K562 (cell line): ENCODE measurements at regions not wholly inside any gene's neighbourhood (a gene's known extent, or its start where the extent isn't known, plus 50 kb on each side); places are given as distances from the start of the nearest gene placed in this dataset.

Experiments
- ATAC-seq: fragments of 200-7000 bp; cut with Tn5 transposase; 3 replicates; pipeline ENCODE4 v1.9.1; 2020; ENCODE audit warnings: moderate library complexity
- BruUV-seq: library from RNA; stranded (reverse); fragments of 400-500 nt; replicated peaks from 2 replicates; lab custom pipeline; 2021; lab: Mats Ljungman, UMichigan
- CTCF ChIA-PET: fragments of 300-600 bp; formaldehyde crosslinking; extraction: SDS; loops from one replicate; lab custom pipeline; 2021; ENCODE audit warnings: low intra/inter-chr PET ratio; lab: Yijun Ruan, JAX
- POLR2A ChIA-PET: fragments of 300-600, 350-650 bp; sonication (Branson Sonifier 250); formaldehyde crosslinking; extraction: SDS; loops from one replicate; lab custom pipeline; 2021; ENCODE audit warnings: antibody characterized with exemption, inconsistent platforms; lab: Yijun Ruan, JAX
- DNase-seq, 4 experiments: peaks; one replicate each; pipeline versions ENCODE4 v3.0.0 to v3.0.0-alpha.2; 2011 to 2018; ENCODE audit warnings: low spot score in 3 of 4, mixed read lengths in 3 of 4; ENCODE audit errors: extremely low read depth in 1 of 4
- FAIRE-seq: peaks from 2 replicates; lab custom pipeline; 2011; peaks lifted over from hg19 to GRCh38; lab: Jason Lieb, UNC
- H2AFZ ChIP-seq: 2 replicates; pipeline ENCODE4 v1.6.0; 2011; ENCODE audit warnings: low read depth, low read length, control low read depth, inconsistent platforms
- H3K27ac ChIP-seq: fragments of 200-600 bp; 3 replicates; pipeline ENCODE4 v1.8.0; 2011; ENCODE audit warnings: low read depth, mild to moderate bottlenecking, control low read depth, inconsistent platforms, low read length, moderate library complexity, mixed read lengths; ENCODE audit errors: extremely low read depth
- H3K27me3 ChIP-seq, 2 experiments: fragments of 300-600 bp in 1 of 2; 2 replicates in 1 of 2; 3 replicates in 1 of 2; pipeline versions ENCODE4 v1.6.0 to v1.8.0; 2011; ENCODE audit warnings: inconsistent platforms in 2 of 2, low read length in 2 of 2, mild to moderate bottlenecking in 1 of 2, mixed read lengths in 1 of 2, moderate library complexity in 1 of 2; ENCODE audit not compliant: control insufficient read depth in 2 of 2, insufficient read depth in 2 of 2
- H3K36me3 ChIP-seq: fragments of 300-600 bp; 3 replicates; pipeline ENCODE4 v1.8.0; 2011; ENCODE audit warnings: mild to moderate bottlenecking, low read length, inconsistent platforms; ENCODE audit not compliant: control insufficient read depth, insufficient read depth
- H3K4me1 ChIP-seq, 2 experiments: fragments of 200-600 bp in 1 of 2; replicated peaks in 1 of 2; 2 replicates in 1 of 2; 3 replicates in 1 of 2; pipeline versions ENCODE4 v1.5.1 to v1.8.0; 2011; ENCODE audit warnings: inconsistent platforms in 2 of 2, low read length in 2 of 2, mild to moderate bottlenecking in 1 of 2, mixed read lengths in 1 of 2, moderate library complexity in 1 of 2; ENCODE audit not compliant: control insufficient read depth in 2 of 2, insufficient read depth in 2 of 2
- H3K4me2 ChIP-seq: 2 replicates; pipeline ENCODE4 v1.6.1; 2011; ENCODE audit warnings: low read length, control low read depth, inconsistent platforms, mixed read lengths; ENCODE audit not compliant: insufficient read depth
- H3K4me3 ChIP-seq: fragments of 200-600 bp; sonication (generic), shearing (Covaris generic); 2 replicates; pipeline ENCODE4 v1.5.1; 2016; ENCODE audit warnings: control low read depth, inconsistent platforms
- H3K79me2 ChIP-seq: fragments of 200-600 bp; 3 replicates; pipeline ENCODE4 v1.8.0; 2011; ENCODE audit warnings: low read length, inconsistent platforms; ENCODE audit not compliant: control insufficient read depth, insufficient read depth
- H3K9ac ChIP-seq, 2 experiments: 2 replicates each; pipeline versions ENCODE4 v1.6.0 to v1.6.1; 2011; ENCODE audit warnings: low read depth in 2 of 2, low read length in 2 of 2, control low read depth in 1 of 2, inconsistent platforms in 1 of 2, mild to moderate bottlenecking in 1 of 2, mixed read lengths in 1 of 2; ENCODE audit not compliant: insufficient read depth in 1 of 2
- H3K9me1 ChIP-seq: one replicate; pipeline ENCODE4 v1.6.0; 2011; ENCODE audit warnings: inconsistent platforms, mild to moderate bottlenecking, low read length, moderate library complexity; ENCODE audit not compliant: control insufficient read depth, insufficient read depth
- H3K9me3 ChIP-seq: replicated peaks from 2 replicates; pipeline ENCODE4 v1.5.1; 2011; ENCODE audit warnings: low read depth, low read length, inconsistent platforms; ENCODE audit not compliant: control insufficient read depth, insufficient read depth
- H4K20me1 ChIP-seq: replicated peaks from 2 replicates; pipeline ENCODE4 v1.6.1; 2011; ENCODE audit warnings: low read length, inconsistent platforms, mixed read lengths; ENCODE audit not compliant: control insufficient read depth, insufficient read depth
- CREM ChIP-seq: IDR thresholded peaks from 2 replicates; pipeline ENCODE4 v1.6.1; 2014; ENCODE audit warnings: antibody characterized with exemption, low read depth
- ELF2 ChIP-seq: fragments of 250-450 bp; sonication (Bioruptor Pico); IDR thresholded peaks from 2 replicates; pipeline ENCODE4 v1.5.0; 2021; ENCODE audit warnings: mild to moderate bottlenecking
- RREB1 ChIP-seq: fragments of 250-450 bp; sonication (Bioruptor Pico); IDR thresholded peaks from 2 replicates; pipeline ENCODE4 v1.4.0; 2020
- SFPQ ChIP-seq: fragments of 200-400 bp; formaldehyde crosslinking; IDR thresholded peaks from 2 replicates; pipeline ENCODE4 v1.6.1; 2017; ENCODE audit warnings: mild to moderate bottlenecking, low read depth, low read length, moderate library complexity
- WGBS: fragments of 100-300 bp; shearing (Covaris generic); methylation state at CpG from one replicate; pipeline ENCODE4 v1.1.6; 2016; ENCODE audit warnings: low coverage, mixed read lengths; ENCODE audit not compliant: insufficient coverage; ENCODE audit errors: missing lambda C conversion rate; 5-methylcytosine and 5-hydroxymethylcytosine counted together
- in situ Hi-C: fragments of 300-500 bp; cut with MboI; formaldehyde crosslinking; loops from 4 replicates; pipeline ENCODE4 v1.15.0; 2018; ENCODE audit warnings: inconsistent platforms, mixed read lengths
- intact Hi-C: fragments of 100-400 bp; cut with micrococcal nuclease; formaldehyde crosslinking; loops from 2 replicates; pipeline ENCODE4 v1.14.2; 2022

- TF ChIP-seq RREB1 (CRISPR knock-in tag) (no peak), CREM (no peak)
Observed at GRCh38 chr13:73422973-73423372, 364.2 kb downstream of the KLF5 start (continued).

- Histone ChIP-seq H3K79me2 (no peaks in the 10 kb centered on the region), H3K9me3 (no peaks in the 10 kb centered on the region), H3K9ac (no peak overlapping the region), H3K4me3 (no peak overlapping the region), H3K4me2 (no peak overlapping the region), H2AFZ (no peak overlapping the region), H3K4me1 (no peaks in the 10 kb centered on the region), H3K36me3 (no peaks in the 10 kb centered on the region), H3K27me3 (no peaks in the 10 kb centered on the region), H4K20me1 (no peaks in the 10 kb centered on the region), H3K27ac (no peak overlapping the region), H3K9me1 (no peaks in the 10 kb centered on the region)
- 4% methylated on average over 7 of the region's 7 CpGs for WGBS
- in situ Hi-C loops (loop anchor here (25.0 kb wide), 1 partner anchor 609 kb away; no protein-coding TSS in a partner anchor), intact Hi-C loops (no loop called here)
- DNase-seq = no peak
- BruUV-seq = no TSS peak
- no peak for ATAC-seq
- ChIA-PET POLR2A (interaction anchor here (0.8 kb wide), 1 partner anchor 12 kb away, joined by 3 read pairs; no protein-coding TSS in a partner anchor), CTCF (no interaction called here)
- TF ChIP-seq SFPQ (no peak), ELF2 (CRISPR knock-in tag) (no peak)
- FAIRE-seq = no peak
Observed at GRCh38 chr13:73421310-73421912, 362.6 kb downstream of the KLF5 start.
